ENCODE measurements at regions not wholly inside any gene's neighbourhood (a gene's known extent, or its start where the extent isn't known, plus 50 kb on each side); places are given as distances from the start of the nearest gene placed in this dataset.

DNA sequence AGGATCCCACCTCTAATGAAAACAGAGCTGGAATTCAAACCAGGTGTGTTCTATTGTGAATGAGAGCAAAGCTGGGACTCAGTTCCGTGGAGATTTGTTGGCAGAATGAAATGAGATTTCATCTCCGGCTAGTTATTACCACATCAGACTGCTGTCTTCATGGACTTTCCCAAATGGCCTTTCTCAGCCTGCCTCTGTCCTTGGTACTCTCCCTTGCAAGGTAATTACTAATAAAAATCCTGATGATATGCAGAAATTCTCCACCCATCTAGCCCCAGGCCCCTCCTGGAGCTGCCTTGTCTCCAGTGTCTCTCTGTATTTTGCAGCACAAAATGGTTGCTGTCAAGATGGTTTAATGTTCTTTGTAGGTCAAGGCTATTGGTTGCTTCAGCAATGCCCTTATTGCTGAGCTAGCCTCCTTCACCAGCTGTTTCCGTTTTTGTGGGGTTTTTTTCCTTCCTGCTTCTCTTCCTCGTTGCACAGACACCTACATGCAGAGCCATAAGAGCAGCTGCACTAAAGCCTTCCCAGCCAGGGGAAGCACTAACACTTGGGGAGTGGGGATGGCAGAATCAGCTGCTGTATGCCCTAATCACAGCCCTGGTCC, 185.0 kb upstream of the GHITM start:
- DNase-seq (ENCODE audit: low spot score), result no peak
- Mint-ChIP-seq H3K36me3 (ENCODE audit: low read depth) (no peaks in the 10 kb centered on the region), H3K4me3 (ENCODE audit: unreplicated experiment) (no peak overlapping the region), H3K27me3 (ENCODE audit: low read depth) (peaks cover 9% of the 10 kb centered on the region), H3K27ac (ENCODE audit: unreplicated experiment) (no peak overlapping the region), H3K4me1 (ENCODE audit: low read depth) (no peaks in the 10 kb centered on the region), H3K9me3 (ENCODE audit: low read depth) (no peaks in the 10 kb centered on the region)
- no peak for TF ChIP-seq CTCF (IDR thresholded peaks at IDR 0.05)

- Mint-ChIP-seq H3K4me3 (ENCODE audit: unreplicated experiment) (no peak overlapping the region), H3K9me3 (ENCODE audit: low read depth) (no peaks in the 10 kb centered on the region), H3K27ac (ENCODE audit: unreplicated experiment) (no peak overlapping the region), H3K27me3 (ENCODE audit: low read depth) (peaks cover 9% of the 10 kb centered on the region), H3K4me1 (ENCODE audit: low read depth) (no peaks in the 10 kb centered on the region), H3K36me3 (ENCODE audit: low read depth) (no peaks in the 10 kb centered on the region)
- no peak for TF ChIP-seq CTCF (IDR thresholded peaks at IDR 0.05)
- no peak for DNase-seq (ENCODE audit: low spot score)
Measured at GRCh38 chr10:83955406-83955805, 183.9 kb upstream of the GHITM start.

- Mint-ChIP-seq H3K36me3 (ENCODE audit: low read depth) (no peaks in the 10 kb centered on the region), H3K27me3 (ENCODE audit: low read depth) (peaks cover 2% of the 10 kb centered on the region), H3K27ac (ENCODE audit: unreplicated experiment) (no peak overlapping the region), H3K4me1 (ENCODE audit: low read depth) (no peaks in the 10 kb centered on the region), H3K9me3 (ENCODE audit: low read depth) (no peaks in the 10 kb centered on the region), H3K4me3 (ENCODE audit: unreplicated experiment) (no peak overlapping the region)
- no peak for TF ChIP-seq CTCF (IDR thresholded peaks at IDR 0.05)
- no peak for DNase-seq (ENCODE audit: low spot score)
Measured at GRCh38 chr10:83957168-83957947, 182.0 kb upstream of the GHITM start.

DNA sequence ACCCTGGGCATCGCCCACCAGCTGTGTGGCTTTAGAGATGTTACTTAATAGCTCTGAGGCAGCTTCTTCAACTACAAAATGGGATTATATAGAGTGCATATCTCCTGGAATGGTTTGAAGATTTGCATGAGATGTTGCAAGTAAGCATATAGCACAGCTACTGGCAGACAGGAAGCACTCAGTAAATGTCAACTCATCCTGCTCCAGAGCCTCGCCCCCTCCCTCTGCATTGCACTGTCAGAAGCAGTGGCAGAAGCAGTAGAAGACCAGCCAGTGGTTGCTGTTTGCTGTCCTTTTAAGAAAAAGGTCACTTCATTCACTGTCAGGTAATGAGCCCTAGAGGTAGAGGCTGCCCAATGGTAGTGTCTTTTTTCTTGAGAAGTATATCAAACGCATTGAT, 180.0 kb upstream of the GHITM start:
- H3K9me3 Mint-ChIP-seq (ENCODE audit: low read depth), result no peaks in the 10 kb centered on the region
- H3K36me3 Mint-ChIP-seq (ENCODE audit: low read depth), result no peaks in the 10 kb centered on the region
- H3K4me3 Mint-ChIP-seq (ENCODE audit: unreplicated experiment), result no peak overlapping the region
- no peak overlapping the region for H3K27ac Mint-ChIP-seq (ENCODE audit: unreplicated experiment)
- no peak for TF ChIP-seq CTCF (IDR thresholded peaks at IDR 0.05)
- no peaks in the 10 kb centered on the region for H3K4me1 Mint-ChIP-seq (ENCODE audit: low read depth)
- peaks cover 7% of the 10 kb centered on the region for H3K27me3 Mint-ChIP-seq (ENCODE audit: low read depth)
- no peak for DNase-seq (ENCODE audit: low spot score)

DNA sequence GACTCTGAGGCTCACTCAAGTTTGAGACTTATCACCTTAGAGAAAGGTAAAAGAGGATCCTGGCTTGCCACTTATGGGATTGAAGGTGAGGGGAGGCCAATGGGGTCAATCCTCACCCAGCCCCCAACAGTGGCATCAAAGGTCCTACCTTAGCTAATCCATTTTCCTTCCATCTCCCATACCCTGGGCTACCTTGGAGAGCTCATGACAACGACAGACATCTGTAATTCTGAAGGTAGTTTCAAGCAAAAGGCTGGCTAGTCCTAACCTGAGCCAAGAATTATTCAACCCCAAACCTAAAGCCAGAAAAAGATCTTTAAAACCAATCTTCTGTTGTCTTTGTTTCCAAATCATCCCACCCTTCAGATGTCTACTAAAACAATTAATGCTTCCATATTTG, 179.2 kb upstream of the GHITM start:
- Mint-ChIP-seq H3K27ac (ENCODE audit: unreplicated experiment) (no peak overlapping the region), H3K4me1 (ENCODE audit: low read depth) (no peaks in the 10 kb centered on the region), H3K4me3 (ENCODE audit: unreplicated experiment) (no peak overlapping the region), H3K36me3 (ENCODE audit: low read depth) (no peaks in the 10 kb centered on the region), H3K27me3 (ENCODE audit: low read depth) (peaks cover 9% of the 10 kb centered on the region), H3K9me3 (ENCODE audit: low read depth) (no peaks in the 10 kb centered on the region)
- DNase-seq (ENCODE audit: low spot score), result no peak
- TF ChIP-seq CTCF (IDR thresholded peaks at IDR 0.05), result no peak
